Peyer's patch (tissue), 4 donors: ENCODE measurements at regions not wholly inside any gene's neighbourhood (a gene's known extent, or its start where the extent isn't known, plus 50 kb on each side); places are given as distances from the start of the nearest gene placed in this dataset.

ENCODE experiments used
- POLR2A ChIP-seq, 2 donors: fragments of 450-650 bp; IDR thresholded peaks; one replicate each; pipeline ENCODE4 v1.5.1; 2017; ENCODE audit warnings: antibody characterized with exemption in 2 of 2, mild to moderate bottlenecking in 2 of 2, moderate library complexity in 2 of 2
- TF ChIP-seq, protein P1 (sequence below), 6 experiments: fragments of 450-650 bp in 4 of 6; fragments of 200-600 bp in 2 of 6; sonication (generic) in 1 of 6; IDR thresholded peaks; one replicate each; pipeline ENCODE4 v1.5.1; 2017 to 2019; ENCODE audit warnings: antibody characterized with exemption in 6 of 6, mild to moderate bottlenecking in 3 of 6, moderate library complexity in 1 of 6

DNA sequence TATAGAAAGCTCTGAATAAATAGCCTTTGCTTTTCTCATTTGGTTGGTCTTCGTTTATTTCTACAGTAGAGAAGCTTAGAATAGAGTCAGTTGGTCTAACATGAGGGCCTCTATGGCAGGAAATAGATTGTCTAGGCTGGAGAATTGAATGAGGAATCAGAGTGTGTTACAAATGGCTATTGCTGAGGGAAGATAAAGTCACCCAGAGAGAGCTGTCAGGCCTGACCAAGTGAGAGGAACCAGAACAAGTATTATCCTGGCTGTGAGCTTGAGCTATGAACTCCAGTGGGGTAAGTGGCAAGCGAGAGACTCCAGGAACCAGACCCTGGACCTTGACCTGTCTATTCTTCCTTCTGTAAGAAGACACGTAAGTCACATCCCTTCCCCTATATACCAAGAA lies 353.1 kb downstream of the CD83 start:
- TF ChIP-seq POLR2A (IDR thresholded peaks at IDR 0.05), result no peak
- TF ChIP-seq, protein P1, sequence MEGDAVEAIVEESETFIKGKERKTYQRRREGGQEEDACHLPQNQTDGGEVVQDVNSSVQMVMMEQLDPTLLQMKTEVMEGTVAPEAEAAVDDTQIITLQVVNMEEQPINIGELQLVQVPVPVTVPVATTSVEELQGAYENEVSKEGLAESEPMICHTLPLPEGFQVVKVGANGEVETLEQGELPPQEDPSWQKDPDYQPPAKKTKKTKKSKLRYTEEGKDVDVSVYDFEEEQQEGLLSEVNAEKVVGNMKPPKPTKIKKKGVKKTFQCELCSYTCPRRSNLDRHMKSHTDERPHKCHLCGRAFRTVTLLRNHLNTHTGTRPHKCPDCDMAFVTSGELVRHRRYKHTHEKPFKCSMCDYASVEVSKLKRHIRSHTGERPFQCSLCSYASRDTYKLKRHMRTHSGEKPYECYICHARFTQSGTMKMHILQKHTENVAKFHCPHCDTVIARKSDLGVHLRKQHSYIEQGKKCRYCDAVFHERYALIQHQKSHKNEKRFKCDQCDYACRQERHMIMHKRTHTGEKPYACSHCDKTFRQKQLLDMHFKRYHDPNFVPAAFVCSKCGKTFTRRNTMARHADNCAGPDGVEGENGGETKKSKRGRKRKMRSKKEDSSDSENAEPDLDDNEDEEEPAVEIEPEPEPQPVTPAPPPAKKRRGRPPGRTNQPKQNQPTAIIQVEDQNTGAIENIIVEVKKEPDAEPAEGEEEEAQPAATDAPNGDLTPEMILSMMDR (IDR thresholded peaks at IDR 0.05), result no peak
